ENCODE measurements at regions not wholly inside any gene's neighbourhood (a gene's known extent, or its start where the extent isn't known, plus 50 kb on each side); places are given as distances from the start of the nearest gene placed in this dataset.

GRCh38 chr3:117463276-117464115, 753.9 kb downstream of the TUSC7 start:
- H3K4me3 ChIP-seq: no peak overlapping the region
- no peaks in the 10 kb centered on the region for H3K27me3 ChIP-seq
- H3K9me3 ChIP-seq: no peaks in the 10 kb centered on the region
- no peaks in the 10 kb centered on the region for H3K36me3 ChIP-seq
- peak; percentile 11 for DNase-seq

GRCh38 chr3:117471831-117472230, 762.3 kb downstream of the TUSC7 start:
- no peak for DNase-seq
- Histone ChIP-seq H3K4me3 (no peak overlapping the region), H3K27me3 (no peaks in the 10 kb centered on the region), H3K36me3 (no peaks in the 10 kb centered on the region), H3K9me3 (no peaks in the 10 kb centered on the region)

GRCh38 chr3:117473981-117474538, 764.5 kb downstream of the TUSC7 start:
- H3K36me3 ChIP-seq: no peaks in the 10 kb centered on the region
- DNase-seq: no peak
- H3K4me3 ChIP-seq: no peak overlapping the region
- H3K9me3 ChIP-seq: no peaks in the 10 kb centered on the region
- no peaks in the 10 kb centered on the region for H3K27me3 ChIP-seq

GRCh38 chr3:117476572-117476971, 767.0 kb downstream of the TUSC7 start:
- Histone ChIP-seq H3K9me3 (no peaks in the 10 kb centered on the region), H3K4me3 (no peak overlapping the region), H3K36me3 (no peaks in the 10 kb centered on the region), H3K27me3 (no peaks in the 10 kb centered on the region)
- DNase-seq: no peak

- Histone ChIP-seq H3K27me3 (no peaks in the 10 kb centered on the region), H3K9me3 (no peaks in the 10 kb centered on the region), H3K4me3 (no peak overlapping the region), H3K36me3 (no peaks in the 10 kb centered on the region)
- DNase-seq: no peak
These were observed 767.7 kb downstream of the TUSC7 start for GRCh38 chr3:117477214-117477755.

- H3K4me3 ChIP-seq: no peak overlapping the region
- no peaks in the 10 kb centered on the region for H3K36me3 ChIP-seq
- DNase-seq: no peak
- H3K27me3 ChIP-seq: no peaks in the 10 kb centered on the region
- H3K9me3 ChIP-seq: no peaks in the 10 kb centered on the region
These were observed 769.5 kb downstream of the TUSC7 start for GRCh38 chr3:117479095-117479494.

- H3K36me3 ChIP-seq: no peaks in the 10 kb centered on the region
- no peaks in the 10 kb centered on the region for H3K9me3 ChIP-seq
- no peak overlapping the region for H3K4me3 ChIP-seq
- no peak for DNase-seq
- H3K27me3 ChIP-seq: no peaks in the 10 kb centered on the region
These were observed 770.9 kb downstream of the TUSC7 start for GRCh38 chr3:117480525-117480924.

- Histone ChIP-seq H3K9me3 (no peaks in the 10 kb centered on the region), H3K4me3 (no peak overlapping the region), H3K36me3 (no peaks in the 10 kb centered on the region), H3K27me3 (no peaks in the 10 kb centered on the region)
- no peak for DNase-seq
These were observed 771.4 kb downstream of the TUSC7 start for GRCh38 chr3:117480972-117481371.

- no peak overlapping the region for H3K4me3 ChIP-seq
- no peaks in the 10 kb centered on the region for H3K36me3 ChIP-seq
- no peaks in the 10 kb centered on the region for H3K9me3 ChIP-seq
- no peak for DNase-seq
- no peaks in the 10 kb centered on the region for H3K27me3 ChIP-seq
These were observed 774.3 kb downstream of the TUSC7 start for GRCh38 chr3:117483839-117484238.

- no peaks in the 10 kb centered on the region for H3K9me3 ChIP-seq
- no peak for DNase-seq
- no peaks in the 10 kb centered on the region for H3K27me3 ChIP-seq
- H3K4me3 ChIP-seq: no peak overlapping the region
- H3K36me3 ChIP-seq: no peaks in the 10 kb centered on the region
These were observed 776.3 kb downstream of the TUSC7 start for GRCh38 chr3:117485841-117486240.

GRCh38 chr3:117486719-117487716, 777.4 kb downstream of the TUSC7 start:
- Histone ChIP-seq H3K36me3 (no peaks in the 10 kb centered on the region), H3K4me3 (no peak overlapping the region), H3K9me3 (no peaks in the 10 kb centered on the region), H3K27me3 (no peaks in the 10 kb centered on the region)
- no peak for DNase-seq

- Histone ChIP-seq H3K36me3 (no peaks in the 10 kb centered on the region), H3K9me3 (no peaks in the 10 kb centered on the region), H3K4me3 (no peak overlapping the region), H3K27me3 (no peaks in the 10 kb centered on the region)
- no peak for DNase-seq
These were observed 779.4 kb downstream of the TUSC7 start for GRCh38 chr3:117488983-117489382.

GRCh38 chr3:117489663-117490079, 780.1 kb downstream of the TUSC7 start:
- Histone ChIP-seq H3K36me3 (no peaks in the 10 kb centered on the region), H3K27me3 (no peaks in the 10 kb centered on the region), H3K4me3 (no peak overlapping the region), H3K9me3 (no peaks in the 10 kb centered on the region)
- no peak for DNase-seq

GRCh38 chr3:117490716-117491115, 781.1 kb downstream of the TUSC7 start:
- H3K4me3 ChIP-seq: no peak overlapping the region
- no peaks in the 10 kb centered on the region for H3K27me3 ChIP-seq
- no peaks in the 10 kb centered on the region for H3K9me3 ChIP-seq
- H3K36me3 ChIP-seq: no peaks in the 10 kb centered on the region
- DNase-seq: no peak

GRCh38 chr3:117495620-117496019, 786.0 kb downstream of the TUSC7 start:
- no peaks in the 10 kb centered on the region for H3K36me3 ChIP-seq
- no peak for DNase-seq
- H3K4me3 ChIP-seq: no peak overlapping the region
- no peaks in the 10 kb centered on the region for H3K27me3 ChIP-seq
- no peaks in the 10 kb centered on the region for H3K9me3 ChIP-seq

- no peaks in the 10 kb centered on the region for H3K36me3 ChIP-seq
- H3K9me3 ChIP-seq: no peaks in the 10 kb centered on the region
- H3K27me3 ChIP-seq: no peaks in the 10 kb centered on the region
- no peak overlapping the region for H3K4me3 ChIP-seq
- no peak for DNase-seq
These were observed 789.8 kb downstream of the TUSC7 start for GRCh38 chr3:117499189-117499870.

Data from MG63 (cell line).